MM.1S (cell line): ENCODE measurements at regions not wholly inside any gene's neighbourhood (a gene's known extent, or its start where the extent isn't known, plus 50 kb on each side); places are given as distances from the start of the nearest gene placed in this dataset.
"Not testable (repeated sequence)": the region's sequence is repeated elsewhere in the genome, so short reads cannot be mapped to it uniquely, and the experiment has no call there.

ENCODE experiments used
- DNase-seq: peaks from one replicate; pipeline ENCODE4 v3.0.0-alpha.2; 2015
- H2AFZ ChIP-seq: fragments of 300-600 bp; sonication (generic); 2 replicates; pipeline ENCODE4 v1.6.0; 2016; ENCODE audit warnings: antibody characterized with exemption, low read length
- H3F3A ChIP-seq: fragments of 300-600 bp; sonication (generic); 2 replicates; pipeline ENCODE4 v1.6.1; 2016; ENCODE audit warnings: mild to moderate bottlenecking, antibody characterized with exemption, low read length, moderate library complexity, mixed read lengths; ENCODE audit not compliant: insufficient read depth
- H3K27ac ChIP-seq: fragments of 300-600 bp; sonication (generic); 2 replicates; pipeline ENCODE4 v1.5.1; 2016; ENCODE audit warnings: mild to moderate bottlenecking, low read length
- H3K27me3 ChIP-seq: fragments of 300-600 bp; sonication (generic); replicated peaks from 2 replicates; pipeline ENCODE4 v1.6.0; 2016; ENCODE audit warnings: low read length; ENCODE audit not compliant: insufficient read depth
- H3K36me3 ChIP-seq: fragments of 300-600 bp; sonication (generic); replicated peaks from 2 replicates; pipeline ENCODE4 v1.6.1; 2016; ENCODE audit warnings: mild to moderate bottlenecking, low read length, mixed read lengths; ENCODE audit not compliant: insufficient read depth
- H3K4me1 ChIP-seq: fragments of 300-600 bp; sonication (generic); 2 replicates; pipeline ENCODE4 v1.6.1; 2016; ENCODE audit warnings: low read length, mixed read lengths
- H3K4me2 ChIP-seq: fragments of 300-600 bp; sonication (generic); 2 replicates; pipeline ENCODE4 v1.6.0; 2016; ENCODE audit warnings: low read depth, low read length
- H3K4me3 ChIP-seq: fragments of 300-600 bp; sonication (generic); 2 replicates; pipeline ENCODE4 v1.5.1; 2016; ENCODE audit warnings: low read length, mixed read lengths
- H3K79me2 ChIP-seq: fragments of 300-600 bp; sonication (generic); 2 replicates; pipeline ENCODE4 v1.6.1; 2016; ENCODE audit warnings: mixed run types, low read length, mixed read lengths
- H3K9ac ChIP-seq: fragments of 300-600 bp; sonication (generic); 2 replicates; pipeline ENCODE4 v1.6.1; 2016; ENCODE audit warnings: low read length, mixed read lengths
- H3K9me2 ChIP-seq: fragments of 300-600 bp; sonication (generic); replicated peaks from 2 replicates; pipeline ENCODE4 v1.6.1; 2016; ENCODE audit warnings: mild to moderate bottlenecking, low read length, mixed read lengths; ENCODE audit not compliant: insufficient read depth
- H3K9me3 ChIP-seq: fragments of 300-600 bp; sonication (generic); replicated peaks from 2 replicates; pipeline ENCODE4 v1.6.1; 2016; ENCODE audit warnings: mild to moderate bottlenecking, low read length, mixed read lengths; ENCODE audit not compliant: insufficient read depth
- H4K20me1 ChIP-seq: fragments of 300-600 bp; sonication (generic); 2 replicates; pipeline ENCODE4 v1.6.1; 2016; ENCODE audit warnings: mild to moderate bottlenecking, low read length, moderate library complexity, mixed read lengths; ENCODE audit not compliant: insufficient read depth
- CTCF ChIP-seq: fragments of 300-600 bp; sonication (generic); IDR thresholded peaks from 2 replicates; pipeline ENCODE4 v1.5.1; 2016; ENCODE audit warnings: antibody characterized with exemption, low read length, mixed read lengths
- EZH2 ChIP-seq: fragments of 300-600 bp; sonication (generic); optimal IDR thresholded peaks from 2 replicates; pipeline ENCODE3; 2017; ENCODE audit warnings: low read depth, mild to moderate bottlenecking, antibody characterized with exemption, low read length, mixed read lengths
- EZH2phosphoT487 ChIP-seq: fragments of 300-600 bp; sonication (generic); IDR thresholded peaks from 2 replicates; pipeline ENCODE4 v1.6.1; 2018; ENCODE audit warnings: antibody characterized with exemption, low read length

GRCh38 chr1:29388884-29389283, 152.6 kb downstream of the PTPRU start:
- H3K9me2 ChIP-seq, result no peaks in the 10 kb centered on the region
- no peaks in the 10 kb centered on the region for H3K36me3 ChIP-seq
- no peaks in the 10 kb centered on the region for H3K4me1 ChIP-seq
- no peaks in the 10 kb centered on the region for H3K9me3 ChIP-seq
- peaks cover 83% of the 10 kb centered on the region for H3K27me3 ChIP-seq
- no peak overlapping the region for H2AFZ ChIP-seq
- TF ChIP-seq EZH2 (no peak), CTCF (no peak), EZH2phosphoT487 (no peak)
- no peak overlapping the region for H3K4me3 ChIP-seq
- no peaks in the 10 kb centered on the region for H3F3A ChIP-seq
- no peaks in the 10 kb centered on the region for H3K79me2 ChIP-seq
- no peaks in the 10 kb centered on the region for H4K20me1 ChIP-seq
- DNase-seq, result no peak
- H3K9ac ChIP-seq, result no peak overlapping the region
- no peak overlapping the region for H3K27ac ChIP-seq
- H3K4me2 ChIP-seq, result no peak overlapping the region

- Histone ChIP-seq H3K4me1 (no peaks in the 10 kb centered on the region), H2AFZ (no peak overlapping the region), H3K36me3 (no peaks in the 10 kb centered on the region), H3K27ac (no peak overlapping the region), H3K4me3 (no peak overlapping the region), H3K4me2 (no peak overlapping the region), H3K9ac (no peak overlapping the region), H3K79me2 (no peaks in the 10 kb centered on the region), H3K27me3 (peaks cover 88% of the 10 kb centered on the region), H4K20me1 (no peaks in the 10 kb centered on the region), H3F3A (no peaks in the 10 kb centered on the region), H3K9me2 (no peaks in the 10 kb centered on the region), H3K9me3 (no peaks in the 10 kb centered on the region)
- TF ChIP-seq CTCF (no peak), EZH2phosphoT487 (no peak), EZH2 (no peak)
- DNase-seq, result no peak
These were observed 151.8 kb downstream of the PTPRU start for GRCh38 chr1:29388170-29388569.

- no peaks in the 10 kb centered on the region for H3K36me3 ChIP-seq
- H3K79me2 ChIP-seq, result no peaks in the 10 kb centered on the region
- no peaks in the 10 kb centered on the region for H3K9me2 ChIP-seq
- TF ChIP-seq EZH2phosphoT487 (no peak), EZH2 (no peak), CTCF (no peak)
- no peak overlapping the region for H3K4me3 ChIP-seq
- no peaks in the 10 kb centered on the region for H3K9me3 ChIP-seq
- no peak overlapping the region for H3K4me2 ChIP-seq
- H4K20me1 ChIP-seq, result no peaks in the 10 kb centered on the region
- peaks cover 90% of the 10 kb centered on the region for H3K27me3 ChIP-seq
- no peak overlapping the region for H2AFZ ChIP-seq
- H3F3A ChIP-seq, result no peaks in the 10 kb centered on the region
- no peak overlapping the region for H3K9ac ChIP-seq
- no peak for DNase-seq
- H3K27ac ChIP-seq, result no peak overlapping the region
- no peaks in the 10 kb centered on the region for H3K4me1 ChIP-seq
These were observed 150.9 kb downstream of the PTPRU start for GRCh38 chr1:29387210-29387609.

GRCh38 chr1:29386453-29386852, 150.1 kb downstream of the PTPRU start:
- not testable (repeated sequence) for H2AFZ ChIP-seq, H3K36me3 ChIP-seq, H3K79me2 ChIP-seq, H3F3A ChIP-seq, DNase-seq, H3K4me1 ChIP-seq, H3K9me2 ChIP-seq, H4K20me1 ChIP-seq, H3K4me3 ChIP-seq, H3K4me2 ChIP-seq, H3K9ac ChIP-seq, H3K9me3 ChIP-seq, H3K27ac ChIP-seq
- H3K27me3 ChIP-seq, result peaks cover 86% of the 10 kb centered on the region
